ENCODE measurements at regions not wholly inside any gene's neighbourhood (a gene's known extent, or its start where the extent isn't known, plus 50 kb on each side); places are given as distances from the start of the nearest gene placed in this dataset.

DNA sequence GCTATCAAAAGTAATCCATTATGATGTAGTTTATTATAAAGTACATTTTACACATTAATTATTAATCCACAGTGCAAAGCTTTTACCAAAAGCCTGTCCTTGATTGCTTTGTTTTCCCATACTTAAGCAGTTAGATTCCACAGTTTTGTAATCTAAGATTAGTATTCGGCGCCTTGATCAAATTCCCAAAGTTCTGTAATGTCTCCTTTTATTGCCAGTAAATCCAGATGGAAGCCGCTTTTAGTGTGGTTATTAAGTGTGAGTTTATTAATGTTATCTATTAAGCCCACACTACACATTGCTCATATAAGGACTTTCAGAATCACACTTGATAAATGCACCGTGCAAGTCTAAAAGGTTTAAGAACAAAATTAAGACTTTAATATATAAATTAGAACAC, 199.2 kb upstream of the PKN2 start:
- Histone ChIP-seq H3K4me2 (ENCODE audit: control insufficient read depth, insufficient read depth) (no peak overlapping the region), H3K27ac (ENCODE audit: control insufficient read depth, insufficient read depth) (no peak overlapping the region), H4K20me1 (ENCODE audit: control insufficient read depth, insufficient read depth) (no peaks in the 10 kb centered on the region), H3K36me3 (ENCODE audit: control insufficient read depth in 2 of 2, insufficient read depth in 2 of 2, low read length in 1 of 2) (no peaks in the 10 kb centered on the region), H3K9ac (ENCODE audit: control insufficient read depth, insufficient read depth, low read length) (no peak overlapping the region), H3K4me3 (no peak overlapping the region), H3K79me2 (ENCODE audit: control insufficient read depth, insufficient read depth, low read length) (no peaks in the 10 kb centered on the region), H3K4me1 (ENCODE audit: control insufficient read depth, insufficient read depth, low read length) (no peaks in the 10 kb centered on the region), H3K9me3 (replicated peaks; ENCODE audit: control insufficient read depth, insufficient read depth, low read length) (no peaks in the 10 kb centered on the region), H3K27me3 (replicated peaks in 1 of 2; ENCODE audit: control insufficient read depth in 2 of 2, insufficient read depth in 2 of 2, low read length in 1 of 2) (no peaks in the 10 kb centered on the region), H2AFZ (ENCODE audit: control insufficient read depth, low read depth, low read length) (no peak overlapping the region)
- CTCF ChIA-PET, result no interaction called here
- RAD21 ChIA-PET (ENCODE audit: unreplicated experiment), result no interaction called here
- no peak for TF ChIP-seq GATAD2B (conservative IDR thresholded peaks at IDR 0.05; ENCODE audit: low read depth)
- no peak for TF ChIP-seq NFYA (IDR thresholded peaks at IDR 0.05; ENCODE audit: borderline replicate concordance, low read depth, low read length)
- TF ChIP-seq YBX1 (IDR thresholded peaks at IDR 0.05), result no peak
- POLR2A ChIA-PET, result no interaction called here
- ATAC-seq (no peak), DNase-seq (ENCODE audit: low read depth, low spot score) (no peak), FAIRE-seq (no peak)
- SMC1A ChIA-PET (ENCODE audit: uncharacterized antibody, unreplicated experiment), result no interaction called here
- intact Hi-C loops (cut with micrococcal nuclease; ENCODE audit: unreplicated experiment), result no loop called here
- no TSS peak for BruUV-seq (replicated peaks)
- in situ Hi-C loops (cut with MboI), result no loop called here
- WGBS (ENCODE audit: insufficient coverage, insufficient replicate concordance, low lambda C conversion rate, missing lambda C conversion rate), result 72% methylated on average over 4 of the region's 4 CpGs

DNA sequence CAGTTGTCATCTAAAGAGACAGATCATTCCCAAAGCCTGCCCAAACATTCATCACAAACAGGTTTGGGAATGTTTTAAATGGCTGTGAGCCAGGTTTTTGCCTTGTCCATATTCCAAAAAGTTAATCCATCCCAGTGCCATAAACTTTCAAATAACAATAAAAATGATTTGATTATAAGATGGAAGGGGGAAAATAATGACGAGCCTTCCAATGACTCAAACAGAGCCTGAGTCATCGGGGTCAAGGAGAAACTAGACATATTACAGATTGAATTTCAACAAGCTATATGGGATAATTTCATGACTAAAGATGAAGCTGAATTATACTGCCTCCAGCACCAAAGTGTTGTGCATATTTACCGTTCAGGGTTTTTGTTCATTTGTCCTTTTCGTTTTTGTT, 195.8 kb upstream of the PKN2 start:
- H3K36me3 ChIP-seq (ENCODE audit: control insufficient read depth in 2 of 2, insufficient read depth in 2 of 2, low read length in 1 of 2), result no peaks in the 10 kb centered on the region
- FAIRE-seq (no peak), DNase-seq (ENCODE audit: low read depth, low spot score) (no peak), ATAC-seq (no peak)
- WGBS (ENCODE audit: insufficient coverage, insufficient replicate concordance, low lambda C conversion rate, missing lambda C conversion rate), result 5% methylated on average over 4 of the region's 4 CpGs
- in situ Hi-C loops (cut with MboI), result no loop called here
- H3K9ac ChIP-seq (ENCODE audit: control insufficient read depth, insufficient read depth, low read length), result no peak overlapping the region
- TF ChIP-seq EZH2 (IDR thresholded peaks at IDR 0.05; ENCODE audit: borderline replicate concordance, control insufficient read depth, low read depth, low read length) (no peak), KDM1A (IDR thresholded peaks at IDR 0.05; ENCODE audit: borderline replicate concordance) (no peak), PAX8 (IDR thresholded peaks at IDR 0.05) (no peak), ZNF622 (IDR thresholded peaks at IDR 0.05) (no peak), GABPA (IDR thresholded peaks at IDR 0.05; ENCODE audit: low read depth) (no peak), CREM (IDR thresholded peaks at IDR 0.05; ENCODE audit: low read depth) (no peak), CEBPB (IDR thresholded peaks at IDR 0.05; ENCODE audit: borderline replicate concordance in 1 of 2, low read depth in 2 of 2, low read length in 2 of 2) (no peak), SPI1 (IDR thresholded peaks at IDR 0.05; ENCODE audit: borderline replicate concordance, insufficient read depth, low read depth, low read length) (no peak)
- TF ChIP-seq, protein P1, sequence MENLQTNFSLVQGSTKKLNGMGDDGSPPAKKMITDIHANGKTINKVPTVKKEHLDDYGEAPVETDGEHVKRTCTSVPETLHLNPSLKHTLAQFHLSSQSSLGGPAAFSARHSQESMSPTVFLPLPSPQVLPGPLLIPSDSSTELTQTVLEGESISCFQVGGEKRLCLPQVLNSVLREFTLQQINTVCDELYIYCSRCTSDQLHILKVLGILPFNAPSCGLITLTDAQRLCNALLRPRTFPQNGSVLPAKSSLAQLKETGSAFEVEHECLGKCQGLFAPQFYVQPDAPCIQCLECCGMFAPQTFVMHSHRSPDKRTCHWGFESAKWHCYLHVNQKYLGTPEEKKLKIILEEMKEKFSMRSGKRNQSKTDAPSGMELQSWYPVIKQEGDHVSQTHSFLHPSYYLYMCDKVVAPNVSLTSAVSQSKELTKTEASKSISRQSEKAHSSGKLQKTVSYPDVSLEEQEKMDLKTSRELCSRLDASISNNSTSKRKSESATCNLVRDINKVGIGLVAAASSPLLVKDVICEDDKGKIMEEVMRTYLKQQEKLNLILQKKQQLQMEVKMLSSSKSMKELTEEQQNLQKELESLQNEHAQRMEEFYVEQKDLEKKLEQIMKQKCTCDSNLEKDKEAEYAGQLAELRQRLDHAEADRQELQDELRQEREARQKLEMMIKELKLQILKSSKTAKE (IDR thresholded peaks at IDR 0.05; ENCODE audit: low read depth, poor library complexity, severe bottlenecking), result no peak
- no TSS peak for BruUV-seq (replicated peaks)
- H3K4me3 ChIP-seq, result no peak overlapping the region
- ChIA-PET POLR2A (no interaction called here), CTCF (interaction anchor here (0.7 kb wide), 1 partner anchor 310 kb away, joined by 3 read pairs; no protein-coding TSS in a partner anchor), SMC1A (ENCODE audit: uncharacterized antibody, unreplicated experiment) (no interaction called here), RAD21 (ENCODE audit: unreplicated experiment) (no interaction called here)
- no peak overlapping the region for H2AFZ ChIP-seq (ENCODE audit: control insufficient read depth, low read depth, low read length)
- H3K4me2 ChIP-seq (ENCODE audit: control insufficient read depth, insufficient read depth), result no peak overlapping the region
- no peaks in the 10 kb centered on the region for H3K27me3 ChIP-seq (replicated peaks in 1 of 2; ENCODE audit: control insufficient read depth in 2 of 2, insufficient read depth in 2 of 2, low read length in 1 of 2)
- no peak overlapping the region for H3K27ac ChIP-seq (ENCODE audit: control insufficient read depth, insufficient read depth)
- H3K4me1 ChIP-seq (ENCODE audit: control insufficient read depth, insufficient read depth, low read length), result no peaks in the 10 kb centered on the region
- intact Hi-C loops (cut with micrococcal nuclease; ENCODE audit: unreplicated experiment), result no loop called here
- H3K79me2 ChIP-seq (ENCODE audit: control insufficient read depth, insufficient read depth, low read length), result no peaks in the 10 kb centered on the region
- no peaks in the 10 kb centered on the region for H3K9me3 ChIP-seq (replicated peaks; ENCODE audit: control insufficient read depth, insufficient read depth, low read length)
- no peaks in the 10 kb centered on the region for H4K20me1 ChIP-seq (ENCODE audit: control insufficient read depth, insufficient read depth)

All from GM12878 (cell line).